Adrenal gland (tissue), 9 donors: ENCODE measurements at regions not wholly inside any gene's neighbourhood (a gene's known extent, or its start where the extent isn't known, plus 50 kb on each side); places are given as distances from the start of the nearest gene placed in this dataset.

Experiments
- DNase-seq, 7 donors: peaks; one replicate each; pipeline ENCODE4 v3.0.0-alpha.2; 2019 to 2020
- H3K27ac ChIP-seq, 5 donors: fragments of 200-600 bp; sonication (generic) in 4 of 5; 1 replicate in 3 of 5; 2 replicates in 2 of 5; pipeline versions ENCODE4 v1.5.1 to v1.8.0; 2016 to 2020; ENCODE audit warnings: mild to moderate bottlenecking in 1 of 5
- H3K27me3 ChIP-seq: fragments of 200-600 bp; 2 replicates; pipeline ENCODE4 v1.8.0; 2021
- H3K36me3 ChIP-seq, 2 donors: fragments of 200-600 bp; replicated peaks in 1 of 2; 1 replicate in 1 of 2; 2 replicates in 1 of 2; pipeline versions ENCODE4 v1.5.1 to v1.8.0; 2018 to 2022
- H3K4me1 ChIP-seq, 2 donors: fragments of 200-600 bp; replicated peaks in 1 of 2; 1 replicate in 1 of 2; 2 replicates in 1 of 2; pipeline versions ENCODE4 v1.5.1 to v1.8.0; 2018 to 2021
- H3K4me3 ChIP-seq, 4 donors: fragments of 200-600 bp; sonication (generic) in 3 of 4; one replicate each; pipeline ENCODE4 v1.5.1; 2016 to 2018
- H3K9me3 ChIP-seq, 3 donors: fragments of 200-600 bp; sonication (generic) in 1 of 3; replicated peaks in 1 of 3; 1 replicate in 2 of 3; 2 replicates in 1 of 3; pipeline versions ENCODE4 v1.5.1 to v1.8.0; 2016 to 2021
- POLR2A ChIP-seq, 2 donors: fragments of 450-650 bp; IDR thresholded peaks; one replicate each; pipeline ENCODE4 v1.6.1; 2017; ENCODE audit warnings: antibody characterized with exemption in 2 of 2, mild to moderate bottlenecking in 2 of 2, moderate library complexity in 1 of 2
- WGBS, 4 donors: extraction: QIAGEN DNeasy Blood & Tissue Kit in 2 of 4; methylation state at CpG; one replicate each; pipeline versions ENCODE4 v1.1.5 to v1.1.7; 2013 to 2017; 5-methylcytosine and 5-hydroxymethylcytosine counted together
- intact Hi-C, 2 donors: fragments of 100-400 bp; cut with DNase I; formaldehyde crosslinking; loops; one replicate each; pipeline versions ENCODE4 v1.14.1 to v1.15.0; 2022 to 2023
- TF ChIP-seq, protein P1 (sequence below), 6 experiments: fragments of 450-650 bp in 4 of 6; fragments of 200-600 bp in 2 of 6; sonication (generic) in 1 of 6; IDR thresholded peaks; 1 replicate in 5 of 6; 2 replicates in 1 of 6; pipeline versions ENCODE4 v1.5.1 to v1.8.0; 2016 to 2021; ENCODE audit warnings: antibody characterized with exemption in 6 of 6, mild to moderate bottlenecking in 2 of 6, moderate library complexity in 1 of 6
- donor health status: healthy with polysubstance abuse.
- donor health status: Bipolar disorder and iron deficiency.
- donor health status: DM: yes; HTN: yes; CAD: no.
- donor health status: DM: no; HTN: no; CAD: no.
- donor health status: DM: no; HTN: no; CAD: no.

DNA sequence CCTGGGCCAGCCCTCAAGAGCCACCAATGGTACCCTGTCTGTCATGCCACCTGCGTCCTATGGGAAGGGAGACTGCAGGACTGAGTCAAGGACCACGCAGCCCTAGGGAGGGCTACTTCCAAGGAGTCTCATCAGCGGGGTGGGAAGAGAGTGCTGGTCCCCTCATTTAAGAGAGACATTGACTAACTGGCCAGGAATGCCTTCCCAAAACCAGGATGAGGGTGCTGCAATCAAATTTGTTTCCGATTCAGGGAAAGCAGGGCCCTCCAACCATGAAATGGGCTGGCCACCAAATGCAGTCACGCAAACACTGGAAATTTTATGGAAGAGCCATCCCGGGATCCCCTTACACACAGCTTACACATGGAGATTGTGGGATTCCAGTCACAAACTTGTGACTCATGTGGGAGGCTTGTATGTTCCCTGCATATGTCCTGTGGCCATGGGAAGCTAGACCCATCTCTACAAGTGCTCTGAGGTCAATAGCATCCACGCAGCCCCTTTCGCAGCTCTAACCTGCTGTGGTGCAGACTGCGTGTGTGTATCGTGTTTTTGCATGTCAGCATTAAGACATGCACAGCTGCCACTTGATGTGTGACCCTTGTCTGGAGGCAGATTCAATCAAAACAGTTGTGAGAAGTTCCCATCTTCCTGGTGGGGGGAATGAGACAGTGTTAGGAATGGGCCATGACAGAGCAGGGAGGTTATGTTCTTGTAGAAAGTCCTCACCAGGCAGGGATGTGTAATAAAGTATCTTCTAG lies 53.0 kb upstream of the CST7 start:
- Histone ChIP-seq H3K4me1 (no peaks in the 10 kb centered on the region), H3K36me3 (no peaks in the 10 kb centered on the region), H3K27ac (no peak overlapping the region), H3K4me3 (no peak overlapping the region), H3K9me3 (no peaks in the 10 kb centered on the region), H3K27me3 (no peaks in the 10 kb centered on the region)
- 81 to 94% (median 89%) methylated on average over 9 to 10 of the region's 10 CpGs for WGBS, 4 donors
- TF ChIP-seq, protein P1, sequence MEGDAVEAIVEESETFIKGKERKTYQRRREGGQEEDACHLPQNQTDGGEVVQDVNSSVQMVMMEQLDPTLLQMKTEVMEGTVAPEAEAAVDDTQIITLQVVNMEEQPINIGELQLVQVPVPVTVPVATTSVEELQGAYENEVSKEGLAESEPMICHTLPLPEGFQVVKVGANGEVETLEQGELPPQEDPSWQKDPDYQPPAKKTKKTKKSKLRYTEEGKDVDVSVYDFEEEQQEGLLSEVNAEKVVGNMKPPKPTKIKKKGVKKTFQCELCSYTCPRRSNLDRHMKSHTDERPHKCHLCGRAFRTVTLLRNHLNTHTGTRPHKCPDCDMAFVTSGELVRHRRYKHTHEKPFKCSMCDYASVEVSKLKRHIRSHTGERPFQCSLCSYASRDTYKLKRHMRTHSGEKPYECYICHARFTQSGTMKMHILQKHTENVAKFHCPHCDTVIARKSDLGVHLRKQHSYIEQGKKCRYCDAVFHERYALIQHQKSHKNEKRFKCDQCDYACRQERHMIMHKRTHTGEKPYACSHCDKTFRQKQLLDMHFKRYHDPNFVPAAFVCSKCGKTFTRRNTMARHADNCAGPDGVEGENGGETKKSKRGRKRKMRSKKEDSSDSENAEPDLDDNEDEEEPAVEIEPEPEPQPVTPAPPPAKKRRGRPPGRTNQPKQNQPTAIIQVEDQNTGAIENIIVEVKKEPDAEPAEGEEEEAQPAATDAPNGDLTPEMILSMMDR (IDR thresholded peaks at IDR 0.05), result no peak
- no peak for TF ChIP-seq POLR2A (IDR thresholded peaks at IDR 0.05)
- no peak for DNase-seq
- intact Hi-C loops, result no loop called here

DNA sequence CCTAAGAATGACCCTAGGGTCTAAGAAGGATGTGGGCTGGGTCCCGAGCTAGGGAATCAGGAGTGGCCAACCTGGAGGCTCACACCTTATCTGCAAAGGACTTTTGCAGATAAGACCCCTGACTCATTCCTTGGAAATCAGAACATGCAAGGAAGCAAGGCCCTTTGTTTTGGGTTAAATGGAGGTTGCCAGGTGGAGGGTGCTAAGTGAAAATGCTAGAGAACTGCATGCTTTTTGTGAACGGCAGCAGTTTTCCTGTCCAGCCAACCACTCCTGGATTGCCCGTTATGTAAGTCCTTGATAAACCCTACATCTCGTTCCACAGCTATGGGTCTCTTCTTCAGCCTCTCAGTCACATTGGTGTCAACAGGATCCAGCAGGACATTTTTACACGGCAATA lies 52.1 kb upstream of the CST7 start:
- H3K27ac ChIP-seq, result no peak overlapping the region
- no peaks in the 10 kb centered on the region for H3K4me1 ChIP-seq
- no peak for TF ChIP-seq POLR2A (IDR thresholded peaks at IDR 0.05)
- TF ChIP-seq, protein P1 (IDR thresholded peaks at IDR 0.05), result no peak
- no peaks in the 10 kb centered on the region for H3K27me3 ChIP-seq
- H3K36me3 ChIP-seq, result no peaks in the 10 kb centered on the region
- intact Hi-C loops, result no loop called here
- no peak for DNase-seq
- H3K4me3 ChIP-seq, result no peak overlapping the region
- 50 to 72% (median 60%) methylated on average over 5 of the region's 5 CpGs for WGBS, 4 donors
- no peaks in the 10 kb centered on the region for H3K9me3 ChIP-seq

DNA sequence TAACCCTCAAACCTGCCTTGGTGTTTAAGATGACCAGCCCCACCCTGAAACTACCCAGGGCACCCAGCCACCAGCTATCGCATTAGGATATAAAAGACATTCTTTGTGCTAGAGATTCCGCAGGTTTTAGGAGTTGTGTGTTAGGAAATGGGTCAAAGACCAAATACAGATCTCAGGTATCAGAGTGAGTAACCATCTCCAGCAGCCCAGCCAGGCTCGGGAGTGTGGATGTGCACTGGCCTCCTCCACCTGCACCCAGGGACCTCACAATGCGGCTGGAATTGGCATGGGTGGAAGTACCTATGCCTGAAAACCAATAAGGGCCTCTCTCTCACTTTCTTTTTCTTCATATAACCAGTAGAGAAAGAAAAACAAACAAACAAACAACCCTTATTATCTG lies 51.1 kb upstream of the CST7 start:
- no peak overlapping the region for H3K4me3 ChIP-seq
- no peak overlapping the region for H3K27ac ChIP-seq
- H3K36me3 ChIP-seq, result no peaks in the 10 kb centered on the region
- intact Hi-C loops, result no loop called here
- WGBS, 4 donors, result 67 to 86% (median 78%) methylated on average over 4 of the region's 4 CpGs
- TF ChIP-seq, protein P1 (IDR thresholded peaks at IDR 0.05), result no peak
- no peaks in the 10 kb centered on the region for H3K9me3 ChIP-seq
- no peaks in the 10 kb centered on the region for H3K27me3 ChIP-seq
- no peak for DNase-seq
- no peaks in the 10 kb centered on the region for H3K4me1 ChIP-seq

DNA sequence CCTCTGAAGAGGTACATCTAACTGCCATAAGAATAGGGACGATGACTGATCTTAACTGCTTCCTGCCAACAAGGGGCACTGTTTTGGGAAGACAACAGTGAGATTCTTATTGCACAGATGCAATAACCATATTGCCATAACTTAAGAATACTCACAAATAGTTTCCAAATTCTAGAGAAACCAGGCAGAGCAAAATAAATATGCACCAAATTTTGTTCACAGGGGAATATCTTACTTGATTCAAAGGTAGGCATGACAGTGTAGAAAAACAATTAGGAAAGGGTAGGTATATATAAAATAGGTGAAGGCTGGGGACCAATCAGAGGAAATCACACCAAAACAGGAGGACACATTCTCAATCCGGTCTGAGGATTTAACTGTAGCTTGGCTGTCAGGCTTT lies 49.9 kb upstream of the CST7 start:
- intact Hi-C loops, result no loop called here
- H3K27ac ChIP-seq, result no peak overlapping the region
- 81 to 96% (median 88%) methylated on average over 2 of the region's 2 CpGs for WGBS, 4 donors
- H3K4me3 ChIP-seq, result no peak overlapping the region
- TF ChIP-seq POLR2A (IDR thresholded peaks at IDR 0.05), result no peak
- TF ChIP-seq, protein P1 (IDR thresholded peaks at IDR 0.05), result no peak
- no peaks in the 10 kb centered on the region for H3K4me1 ChIP-seq
- no peaks in the 10 kb centered on the region for H3K36me3 ChIP-seq
- no peaks in the 10 kb centered on the region for H3K27me3 ChIP-seq
- H3K9me3 ChIP-seq, result no peaks in the 10 kb centered on the region
- DNase-seq, result no peak
